A549 (cell line): ENCODE measurements at regions not wholly inside any gene's neighbourhood (a gene's known extent, or its start where the extent isn't known, plus 50 kb on each side); places are given as distances from the start of the nearest gene placed in this dataset.

Source experiments
- ATAC-seq, 2 experiments: fragments of 200-7000 bp in 1 of 2; fragments of >200 bp in 1 of 2; cut with Nextera tagmentation in 1 of 2; cut with Tn5 transposase in 1 of 2; 3 replicates each; pipeline versions ENCODE4 v1.8.0 to v1.9.1; 2018 to 2020; ENCODE audit warnings: mild to moderate bottlenecking in 1 of 2, moderate library complexity in 1 of 2
- CTCF ChIA-PET: fragments of 300-600 bp; sonication (Branson Sonifier 250); formaldehyde crosslinking; extraction: SDS; loops from one replicate; lab custom pipeline; 2021; ENCODE audit warnings: antibody characterized with exemption, inconsistent platforms; lab: Yijun Ruan, JAX
- POLR2A ChIA-PET: fragments of 350-600 bp; formaldehyde crosslinking; extraction: SDS; loops from one replicate; lab custom pipeline; 2021; ENCODE audit warnings: antibody characterized with exemption, inconsistent platforms; lab: Yijun Ruan, JAX
- DNase-seq, 2 experiments: peaks; one replicate each; pipeline versions ENCODE4 v3.0.0 to v3.0.0-alpha.2; 2011 to 2016; ENCODE audit warnings: low read depth in 1 of 2, low spot score in 1 of 2
- FAIRE-seq: peaks from 2 replicates; lab custom pipeline; 2011; peaks lifted over from hg19 to GRCh38; lab: Jason Lieb, UNC
- H3K27ac ChIP-seq, 2 experiments: fragments of >200 bp; sonication (Bioruptor Twin); formaldehyde crosslinking; 3 replicates each; pipeline ENCODE4 v1.5.1; 2016 to 2017
- H3K4me1 ChIP-seq: fragments of >200 bp; sonication (Bioruptor Twin); formaldehyde crosslinking; 3 replicates; pipeline ENCODE4 v1.6.1; 2016
- H3K4me2 ChIP-seq: fragments of >200 bp; sonication (Bioruptor Twin); formaldehyde crosslinking; 3 replicates; pipeline ENCODE4 v1.6.1; 2016
- H3K4me3 ChIP-seq: fragments of >200 bp; sonication (Bioruptor Twin); formaldehyde crosslinking; 3 replicates; pipeline ENCODE4 v1.5.1; 2016
- H3K9me3 ChIP-seq: fragments of >200 bp; sonication (Bioruptor Twin); formaldehyde crosslinking; 3 replicates; pipeline ENCODE4 v1.6.1; 2016
- ATOH8 ChIP-seq: fragments of 250-450 bp; sonication (Bioruptor Pico); IDR thresholded peaks from 2 replicates; pipeline ENCODE4 v1.5.0; 2020; ENCODE audit warnings: low read depth, mild to moderate bottlenecking, moderate library complexity
- BCL3 ChIP-seq: fragments of >200 bp; sonication (Bioruptor Twin); formaldehyde crosslinking; IDR thresholded peaks from 3 replicates; pipeline ENCODE4 v1.6.1; 2016
- CBX8 ChIP-seq: fragments of 200-600 bp; sonication (generic); IDR thresholded peaks from 2 replicates; pipeline ENCODE4 v1.6.1; 2016
- CHD2 ChIP-seq: fragments of 150-350 bp; IDR thresholded peaks from 2 replicates; pipeline ENCODE4 v1.6.1; 2014; ENCODE audit warnings: low read length; ENCODE audit not compliant: partially characterized antibody
- CTCF ChIP-seq: fragments of >200 bp; sonication (Bioruptor Twin); formaldehyde crosslinking; IDR thresholded peaks from 3 replicates; pipeline ENCODE4 v1.5.1; 2016
- EHF ChIP-seq: fragments of 250-450 bp; sonication (Bioruptor Pico); IDR thresholded peaks from 2 replicates; pipeline ENCODE4 v1.5.0; 2020; ENCODE audit warnings: mild to moderate bottlenecking
- EP300 ChIP-seq, 2 experiments: fragments of >200 bp; sonication (Bioruptor Twin); formaldehyde crosslinking; IDR thresholded peaks; 2 replicates in 1 of 2; 3 replicates in 1 of 2; pipeline ENCODE4 v1.6.1; 2016 to 2017
- FOXS1 ChIP-seq: fragments of 250-450 bp; sonication (Bioruptor Pico); IDR thresholded peaks from 2 replicates; pipeline ENCODE4 v1.5.0; 2020; ENCODE audit warnings: mild to moderate bottlenecking, moderate library complexity
- HEYL ChIP-seq: fragments of 250-450 bp; sonication (Bioruptor Pico); IDR thresholded peaks from 2 replicates; pipeline ENCODE4 v1.8.0; 2021; ENCODE audit warnings: mild to moderate bottlenecking, moderate library complexity
- HMGXB4 ChIP-seq: fragments of 250-450 bp; sonication (Bioruptor Pico); IDR thresholded peaks from 2 replicates; pipeline ENCODE4 v1.5.0; 2021; ENCODE audit warnings: mild to moderate bottlenecking, moderate library complexity, borderline replicate concordance
- HOXA7 ChIP-seq: fragments of 250-450 bp; sonication (Bioruptor Pico); IDR thresholded peaks from 2 replicates; pipeline ENCODE4 v1.5.0; 2020; ENCODE audit warnings: mild to moderate bottlenecking, moderate library complexity
- HOXB5 ChIP-seq: fragments of 250-450 bp; sonication (Bioruptor Pico); IDR thresholded peaks from 2 replicates; pipeline ENCODE4 v1.5.0; 2020; ENCODE audit warnings: mild to moderate bottlenecking, moderate library complexity
- KDM1A ChIP-seq: fragments of 200-600 bp; sonication (generic); IDR thresholded peaks from 2 replicates; pipeline ENCODE4 v1.6.1; 2016; ENCODE audit warnings: low read depth, mild to moderate bottlenecking
- NFE2L2 ChIP-seq: fragments of 150-350 bp; conservative IDR thresholded peaks from 2 replicates; pipeline ENCODE4 v1.6.1; 2014; ENCODE audit warnings: low read length
- NPAS2 ChIP-seq: fragments of 250-450 bp; sonication (Bioruptor Pico); IDR thresholded peaks from 2 replicates; pipeline ENCODE4 v1.8.0; 2022; ENCODE audit warnings: mild to moderate bottlenecking, moderate library complexity, borderline replicate concordance
- PBX3 ChIP-seq: IDR thresholded peaks from 2 replicates; pipeline ENCODE4 v1.6.1; 2012
- PHF8 ChIP-seq: fragments of 200-600 bp; sonication (generic); IDR thresholded peaks from 2 replicates; pipeline ENCODE4 v1.6.1; 2016; ENCODE audit warnings: low read depth, mild to moderate bottlenecking, antibody characterized with exemption, moderate library complexity, borderline replicate concordance
- RAD21 ChIP-seq, 2 experiments: fragments of >200 bp in 1 of 2; sonication (Bioruptor Twin) in 1 of 2; formaldehyde crosslinking in 1 of 2; IDR thresholded peaks in 1 of 2; conservative IDR thresholded peaks in 1 of 2; 2 replicates in 1 of 2; 3 replicates in 1 of 2; pipeline ENCODE4 v1.6.1; 2012 to 2018; ENCODE audit warnings: inconsistent platforms in 1 of 2
- RARB ChIP-seq: fragments of 250-450 bp; sonication (Bioruptor Pico); IDR thresholded peaks from 2 replicates; pipeline ENCODE4 v1.8.0; 2021; ENCODE audit warnings: mild to moderate bottlenecking, moderate library complexity
- REST ChIP-seq: fragments of 200-600 bp; sonication (generic); IDR thresholded peaks from 2 replicates; pipeline ENCODE4 v1.6.1; 2016; ENCODE audit warnings: antibody characterized with exemption, mild to moderate bottlenecking, moderate library complexity
- RNF2 ChIP-seq: fragments of 200-600 bp; sonication (generic); IDR thresholded peaks from 2 replicates; pipeline ENCODE4 v1.6.1; 2016; ENCODE audit warnings: low read depth, mild to moderate bottlenecking, antibody characterized with exemption, moderate library complexity, borderline replicate concordance
- SREBF2 ChIP-seq: fragments of 450-650 bp; IDR thresholded peaks from 2 replicates; pipeline ENCODE4 v1.6.1; 2014; ENCODE audit warnings: mild to moderate bottlenecking, moderate library complexity
- TFCP2L1 ChIP-seq: fragments of 250-450 bp; sonication (Bioruptor Pico); IDR thresholded peaks from 2 replicates; pipeline ENCODE4 v1.5.0; 2021; ENCODE audit warnings: mild to moderate bottlenecking
- USF2 ChIP-seq: fragments of 450-650 bp; IDR thresholded peaks from 2 replicates; pipeline ENCODE4 v1.6.1; 2014; ENCODE audit warnings: antibody characterized with exemption
- ZNF302 ChIP-seq: fragments of 250-450 bp; sonication (Bioruptor Pico); IDR thresholded peaks from 2 replicates; pipeline ENCODE4 v1.9.0; 2021; ENCODE audit warnings: inconsistent platforms, mild to moderate bottlenecking, moderate library complexity
- WGBS: methylation state at CpG from one replicate; pipeline ENCODE4 v1.1.6; 2017; ENCODE audit errors: missing lambda C conversion rate; 5-methylcytosine and 5-hydroxymethylcytosine counted together

GRCh38 chr4:19429684-19430083 is 822.0 kb upstream of the SLIT2 start (continued):
- no peak for TF ChIP-seq REST

GRCh38 chr4:19425146-19425545 is 826.6 kb upstream of the SLIT2 start:
- H3K4me3 ChIP-seq: no peak overlapping the region
- no peak overlapping the region for H3K4me2 ChIP-seq
- no peaks in the 10 kb centered on the region for H3K4me1 ChIP-seq
- DNase-seq (no peak), FAIRE-seq (no peak), ATAC-seq (no peak)
- no peak overlapping the region for H3K27ac ChIP-seq
- no peaks in the 10 kb centered on the region for H3K9me3 ChIP-seq
- ChIA-PET POLR2A (no interaction called here), CTCF (no interaction called here)
- no peak for TF ChIP-seq RNF2
- no peak for TF ChIP-seq ZNF302 (CRISPR knock-in tag)
- no peak for TF ChIP-seq FOXS1 (CRISPR knock-in tag)
- TF ChIP-seq CTCF: no peak
- TF ChIP-seq PHF8: no peak
- no peak for TF ChIP-seq HOXB5
- TF ChIP-seq TFCP2L1 (CRISPR knock-in tag): no peak
- TF ChIP-seq KDM1A: no peak
- no peak for TF ChIP-seq RAD21 (conservative IDR thresholded peaks at IDR 0.05 in 1 of 2, IDR thresholded peaks at IDR 0.05 in 1 of 2)
- no peak for TF ChIP-seq CHD2
- TF ChIP-seq PBX3: no peak
- no peak for TF ChIP-seq BCL3
- TF ChIP-seq NPAS2 (CRISPR knock-in tag): no peak
- TF ChIP-seq CBX8: no peak
- no peak for TF ChIP-seq EP300 (IDR thresholded peaks at IDR 0.05)
- TF ChIP-seq, all 56 proteins: peak for 0

- Histone ChIP-seq H3K4me1 (no peaks in the 10 kb centered on the region), H3K9me3 (no peaks in the 10 kb centered on the region), H3K4me2 (no peak overlapping the region), H3K27ac (no peak overlapping the region), H3K4me3 (no peak overlapping the region)
- no peak for ATAC-seq
- POLR2A ChIA-PET: no interaction called here
- 4% methylated on average over 2 of the region's 2 CpGs for WGBS
- no peak for FAIRE-seq
- DNase-seq: no peak
- CTCF ChIA-PET: interaction anchor here (0.6 kb wide), 1 partner anchor 92 kb away, joined by 3 read pairs; no protein-coding TSS in a partner anchor
- TF ChIP-seq NFE2L2: no peak
- TF ChIP-seq HOXA7 (CRISPR knock-in tag): no peak
- TF ChIP-seq ATOH8 (CRISPR knock-in tag): no peak
- no peak for TF ChIP-seq HEYL (CRISPR knock-in tag)
- TF ChIP-seq SREBF2: no peak
- TF ChIP-seq RARB (CRISPR knock-in tag): no peak
- no peak for TF ChIP-seq USF2
- no peak for TF ChIP-seq EHF (CRISPR knock-in tag)
- TF ChIP-seq HMGXB4 (CRISPR knock-in tag): no peak
- no peak for TF ChIP-seq EP300 (IDR thresholded peaks at IDR 0.05)
Measured at GRCh38 chr4:19417256-19417655, 834.4 kb upstream of the SLIT2 start.
